DMS153 (cell line): ENCODE measurements at regions not wholly inside any gene's neighbourhood (a gene's known extent, or its start where the extent isn't known, plus 50 kb on each side); places are given as distances from the start of the nearest gene placed in this dataset.
A peak's percentile ranks its signal among the peaks of the same experiment; 100 is the strongest.

Source experiments
- DNase-seq: peaks from one replicate; lab custom pipeline; 2025; lab: John Stamatoyannopoulos, UW

DNA sequence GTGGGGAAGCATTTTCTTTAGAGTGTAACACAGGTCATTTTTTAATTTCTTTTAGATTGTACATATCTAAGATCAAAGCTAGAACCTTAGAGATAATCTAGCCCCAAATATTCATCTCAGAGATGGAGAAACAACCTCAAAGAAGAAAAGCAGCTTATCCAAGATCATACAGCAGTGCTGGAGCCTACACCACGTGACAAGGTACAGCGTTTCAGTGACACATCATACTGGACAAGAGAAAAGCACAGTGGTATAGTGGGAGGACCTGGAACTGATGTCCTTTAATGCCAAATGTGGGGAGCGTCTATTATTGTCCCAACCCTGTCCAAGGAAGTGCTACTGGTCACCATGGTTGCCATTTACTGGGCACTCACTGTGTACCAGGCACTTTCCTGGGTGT, 445.8 kb downstream of the RPS24 start:
- no peak for DNase-seq

DNA sequence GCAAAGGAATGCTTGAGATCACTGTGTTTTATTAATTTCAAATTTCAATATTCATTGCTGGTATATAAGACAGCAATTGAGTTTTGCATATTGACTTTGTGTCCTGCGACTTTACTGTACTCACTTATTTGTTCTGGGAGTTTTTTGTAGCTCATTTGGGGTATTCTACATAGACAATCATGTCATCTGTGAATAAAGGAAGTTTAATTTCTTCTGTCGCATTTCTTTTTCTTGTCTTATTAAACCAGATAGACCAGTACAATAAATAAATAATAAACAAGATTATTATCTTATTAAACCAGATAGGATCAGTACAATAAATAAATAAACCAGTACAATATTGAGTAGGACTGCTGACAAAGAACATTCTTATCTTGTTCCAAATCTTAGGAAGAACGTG, 448.2 kb downstream of the RPS24 start:
- no peak for DNase-seq

DNA sequence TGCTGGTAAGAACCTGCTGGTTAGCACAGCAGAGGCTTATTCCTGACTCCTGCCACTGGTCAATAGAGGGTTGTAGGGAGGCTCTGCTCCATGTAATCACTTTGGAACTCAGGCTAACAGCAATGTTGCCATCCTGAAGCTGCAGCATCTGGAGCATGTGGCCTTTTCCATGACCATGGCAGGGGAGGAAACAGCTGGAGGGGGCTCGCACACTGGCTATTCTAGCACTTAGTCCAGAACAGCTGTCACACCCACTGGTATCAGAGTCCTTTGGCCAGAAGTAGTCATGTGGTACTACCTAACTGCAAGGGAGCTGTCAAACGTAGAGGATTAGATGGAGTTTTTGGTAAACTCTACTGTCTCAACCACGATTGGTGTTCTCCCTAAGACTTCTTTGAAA, 450.0 kb downstream of the RPS24 start:
- DNase-seq: no peak

- DNase-seq: no peak
Measured at GRCh38 chr10:78489034-78489433, 455.4 kb downstream of the RPS24 start.

DNA sequence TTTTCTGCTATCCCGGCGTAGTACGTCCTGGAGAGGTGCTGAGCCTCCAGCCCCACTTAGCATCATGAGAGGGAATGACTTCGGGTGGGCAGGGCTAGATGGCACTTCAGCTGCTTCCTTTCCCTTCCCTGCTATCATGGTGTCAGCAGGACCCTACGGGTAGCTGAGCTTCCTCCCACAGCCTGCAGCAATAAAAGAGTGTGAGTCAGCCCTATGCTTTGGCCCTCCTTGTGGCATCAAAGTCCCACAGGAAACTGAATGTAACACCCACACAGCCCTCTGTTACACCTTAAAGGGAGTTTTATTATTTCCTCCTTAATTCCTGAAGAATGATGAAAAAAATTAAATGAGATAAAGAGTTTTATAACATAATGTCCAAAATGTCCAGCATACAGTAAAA, 458.1 kb downstream of the RPS24 start:
- no peak for DNase-seq

GRCh38 chr10:78492424-78492823, 458.8 kb downstream of the RPS24 start:
- DNase-seq: no peak

GRCh38 chr10:78494179-78494578, 460.5 kb downstream of the RPS24 start:
- no peak for DNase-seq

DNA sequence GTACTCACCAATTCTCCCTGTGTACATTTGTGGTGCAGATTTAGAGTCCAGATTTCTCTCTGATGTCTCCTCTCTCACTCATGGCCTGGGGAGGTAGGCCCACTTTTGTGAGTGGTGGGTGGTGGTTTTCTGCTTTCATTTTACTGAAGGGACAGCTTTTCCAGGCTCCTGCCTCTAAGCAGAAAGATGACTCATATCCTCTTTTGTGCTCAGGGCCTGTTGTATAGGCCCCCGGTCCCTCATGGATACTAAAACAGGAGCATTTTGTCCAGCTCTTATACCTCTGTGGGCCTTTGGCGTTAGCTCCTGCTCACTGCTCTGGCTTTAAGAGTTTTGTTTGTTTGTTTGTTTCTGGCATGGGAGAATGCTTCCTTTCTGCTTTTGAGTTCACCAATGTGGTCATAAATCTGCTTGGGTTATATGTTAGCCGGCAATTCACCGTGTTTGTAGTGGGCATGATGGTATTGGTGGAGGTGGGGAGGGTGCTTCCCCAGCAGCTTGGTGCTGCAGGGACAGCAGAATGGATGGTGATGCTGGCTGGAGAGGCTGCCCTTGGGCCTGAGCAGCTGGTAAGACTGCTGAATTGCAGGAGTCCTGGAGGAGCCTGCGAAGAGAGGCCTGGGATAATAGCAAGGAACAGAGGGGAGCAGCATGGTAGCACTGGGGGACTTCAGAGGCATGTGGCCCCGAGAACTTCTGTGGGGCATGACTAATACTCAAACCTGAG, 468.7 kb downstream of the RPS24 start:
- peak; percentile 45 for DNase-seq

- no peak for DNase-seq
Measured at GRCh38 chr10:78504181-78504580, 470.5 kb downstream of the RPS24 start.

GRCh38 chr10:78505657-78506056, 472.0 kb downstream of the RPS24 start:
- DNase-seq: no peak

DNA sequence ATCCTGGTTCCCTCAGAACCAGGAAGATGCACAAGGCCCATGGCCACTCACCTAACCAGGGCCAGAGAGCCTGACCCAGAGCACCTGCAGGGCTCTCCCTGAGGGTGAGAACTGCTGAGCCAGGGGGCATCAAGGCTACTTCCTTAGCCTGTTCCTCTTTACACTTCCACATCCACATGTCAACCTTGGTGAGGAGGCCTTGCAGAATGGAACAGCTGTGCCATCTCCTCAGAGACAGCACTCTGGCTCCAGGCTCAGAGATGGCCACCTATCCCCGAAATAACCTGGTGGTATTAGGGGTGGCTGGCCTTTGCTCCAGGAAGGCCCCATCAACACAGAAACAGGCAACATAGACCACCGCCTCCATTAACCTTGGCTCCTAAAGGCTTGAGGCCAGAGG, 473.0 kb downstream of the RPS24 start:
- DNase-seq: no peak

DNA sequence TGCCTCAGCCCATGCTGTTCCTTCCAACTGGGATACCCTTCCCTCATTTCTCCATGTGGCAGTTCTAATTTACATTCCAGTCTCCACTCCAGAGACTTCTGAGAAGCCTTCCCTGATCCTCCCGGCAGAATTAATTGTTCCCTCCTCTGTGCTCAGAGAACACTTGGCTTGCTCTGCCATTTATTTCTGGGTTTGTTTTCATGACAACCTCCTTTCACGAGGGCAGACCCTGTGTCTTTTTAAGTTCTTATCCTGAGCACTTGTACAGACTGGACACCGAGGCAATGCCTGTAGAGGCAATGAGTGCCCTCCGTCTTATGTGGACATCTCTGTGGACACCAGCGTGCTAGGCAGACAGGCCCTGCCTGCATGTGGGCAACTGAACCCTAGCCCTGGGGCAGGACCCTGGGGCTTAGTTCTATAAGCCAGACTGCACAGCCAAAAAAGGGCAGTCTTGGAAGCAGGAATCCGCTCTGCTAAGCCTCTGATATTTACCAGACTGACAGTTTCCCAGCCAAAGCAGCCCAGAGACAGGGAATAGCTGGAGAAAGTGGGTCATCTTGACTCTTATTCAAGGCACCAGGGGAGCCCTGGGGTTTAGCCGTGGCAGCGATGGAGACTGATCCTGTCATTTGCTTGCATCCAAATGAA, 474.0 kb downstream of the RPS24 start:
- no peak for DNase-seq

DNA sequence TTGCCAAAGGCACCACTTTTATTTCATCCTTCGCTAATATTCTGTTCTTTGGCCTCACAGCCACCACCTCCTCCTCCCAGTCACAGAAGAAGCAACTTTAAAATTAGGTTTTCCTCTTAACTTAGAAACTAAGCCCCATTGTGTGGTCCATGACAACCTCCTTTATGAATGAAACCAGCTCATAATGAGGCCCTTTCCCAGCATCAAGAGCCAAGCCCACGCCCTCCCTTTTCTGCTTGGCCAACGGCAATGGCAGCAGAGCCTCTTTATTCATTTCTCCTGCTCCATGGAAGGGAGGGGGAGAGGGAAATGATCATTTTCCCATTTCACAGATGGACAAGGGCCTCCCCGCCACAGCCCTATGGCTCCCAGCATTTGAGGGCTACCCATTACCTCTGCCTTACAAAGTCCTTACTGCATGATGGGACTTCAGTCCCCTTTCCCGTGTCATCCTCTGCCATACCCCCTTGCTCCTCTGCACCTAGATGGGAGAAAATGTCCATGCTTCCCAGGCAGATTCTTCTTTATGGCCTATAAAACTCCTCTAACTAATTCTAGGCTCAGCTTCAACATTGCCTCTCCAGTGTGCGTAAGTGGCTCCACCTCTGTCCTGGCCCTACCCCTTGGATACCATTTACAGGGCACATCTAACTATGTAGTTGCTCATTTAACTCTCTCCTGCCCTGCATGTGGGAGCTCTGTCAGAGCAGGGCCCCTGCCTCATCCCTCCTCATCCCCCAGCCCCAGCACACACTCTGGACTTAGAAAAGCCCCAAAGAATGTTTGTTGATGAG, 475.5 kb downstream of the RPS24 start:
- no peak for DNase-seq

GRCh38 chr10:78510566-78511323, 477.1 kb downstream of the RPS24 start:
- DNase-seq: no peak

- no peak for DNase-seq
Measured at GRCh38 chr10:78511324-78512204, 477.9 kb downstream of the RPS24 start.

DNA sequence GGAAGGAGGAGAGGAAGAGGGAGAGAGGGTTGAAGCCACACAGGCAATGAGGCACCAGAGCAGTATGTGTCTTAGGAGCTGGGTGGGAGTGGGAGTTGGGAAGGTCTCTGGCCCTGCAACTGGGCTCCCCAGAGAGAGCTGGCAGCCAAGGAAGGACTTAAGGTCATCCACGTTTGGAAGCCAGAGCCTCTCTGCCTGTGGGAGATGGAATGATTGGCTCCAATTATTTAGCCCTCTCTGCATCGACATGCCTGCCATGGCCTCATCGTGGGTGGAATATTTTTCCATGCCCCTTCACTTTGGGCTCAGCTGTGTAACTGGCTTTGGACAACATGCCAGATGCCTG, 478.5 kb downstream of the RPS24 start:
- DNase-seq: no peak

DNA sequence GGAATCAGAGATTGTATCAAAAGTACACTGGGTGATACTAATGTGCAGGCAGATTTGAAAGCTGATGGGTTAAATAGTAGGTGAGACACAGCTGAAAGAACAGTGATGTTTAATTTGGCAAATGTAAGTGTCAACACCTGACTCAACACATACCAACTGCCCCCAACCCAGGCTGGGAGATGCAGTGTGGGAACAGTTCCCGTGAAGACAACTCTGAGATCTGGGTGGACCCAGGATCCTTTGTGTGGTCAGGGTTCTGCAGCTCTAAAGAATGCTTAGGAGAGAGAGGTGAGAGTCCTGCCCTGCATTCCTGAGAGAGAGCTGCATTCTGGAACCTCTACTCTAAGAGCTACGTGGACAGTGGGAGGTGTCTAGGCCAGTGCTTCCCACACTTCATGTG, 479.7 kb downstream of the RPS24 start:
- no peak for DNase-seq

DNA sequence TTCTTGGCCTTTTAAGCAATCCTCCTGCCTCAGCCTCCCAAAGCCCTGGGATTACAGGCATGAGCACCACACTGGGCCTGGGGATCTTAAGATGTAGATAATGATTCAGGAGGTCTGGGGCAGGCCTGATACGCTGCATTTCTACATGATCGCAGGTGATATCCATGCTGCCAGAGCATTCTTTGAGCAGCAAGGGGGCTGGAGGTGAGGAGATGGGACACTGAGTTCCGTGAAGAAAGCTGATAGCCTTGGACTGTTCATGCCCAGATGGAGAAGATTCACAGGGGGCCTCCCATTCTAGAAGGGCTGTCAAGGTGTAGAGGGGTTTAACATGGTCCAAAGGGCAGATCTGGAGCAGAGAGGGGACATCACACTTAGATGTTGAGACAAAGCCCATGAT, 480.3 kb downstream of the RPS24 start:
- DNase-seq: no peak

DNA sequence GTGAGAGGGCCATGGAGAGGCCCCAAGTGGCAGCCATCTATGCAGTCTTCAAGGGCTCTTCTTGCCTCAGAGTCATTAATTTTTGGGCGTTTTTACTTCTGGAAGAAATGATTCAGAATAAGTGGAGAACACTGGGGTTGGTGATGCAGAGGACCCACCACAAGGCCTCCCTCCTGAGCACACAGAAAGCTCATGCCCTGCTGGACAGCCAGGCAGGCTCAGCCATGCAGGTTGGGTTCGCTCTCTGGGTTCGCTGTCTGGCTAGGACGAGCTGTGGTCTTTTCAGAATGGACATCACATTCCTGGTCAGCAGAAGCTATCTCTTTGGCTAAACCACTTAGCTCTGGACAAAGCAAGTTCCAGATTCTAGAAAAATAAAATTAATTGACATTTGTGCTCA, 480.8 kb downstream of the RPS24 start:
- no peak for DNase-seq

DNA sequence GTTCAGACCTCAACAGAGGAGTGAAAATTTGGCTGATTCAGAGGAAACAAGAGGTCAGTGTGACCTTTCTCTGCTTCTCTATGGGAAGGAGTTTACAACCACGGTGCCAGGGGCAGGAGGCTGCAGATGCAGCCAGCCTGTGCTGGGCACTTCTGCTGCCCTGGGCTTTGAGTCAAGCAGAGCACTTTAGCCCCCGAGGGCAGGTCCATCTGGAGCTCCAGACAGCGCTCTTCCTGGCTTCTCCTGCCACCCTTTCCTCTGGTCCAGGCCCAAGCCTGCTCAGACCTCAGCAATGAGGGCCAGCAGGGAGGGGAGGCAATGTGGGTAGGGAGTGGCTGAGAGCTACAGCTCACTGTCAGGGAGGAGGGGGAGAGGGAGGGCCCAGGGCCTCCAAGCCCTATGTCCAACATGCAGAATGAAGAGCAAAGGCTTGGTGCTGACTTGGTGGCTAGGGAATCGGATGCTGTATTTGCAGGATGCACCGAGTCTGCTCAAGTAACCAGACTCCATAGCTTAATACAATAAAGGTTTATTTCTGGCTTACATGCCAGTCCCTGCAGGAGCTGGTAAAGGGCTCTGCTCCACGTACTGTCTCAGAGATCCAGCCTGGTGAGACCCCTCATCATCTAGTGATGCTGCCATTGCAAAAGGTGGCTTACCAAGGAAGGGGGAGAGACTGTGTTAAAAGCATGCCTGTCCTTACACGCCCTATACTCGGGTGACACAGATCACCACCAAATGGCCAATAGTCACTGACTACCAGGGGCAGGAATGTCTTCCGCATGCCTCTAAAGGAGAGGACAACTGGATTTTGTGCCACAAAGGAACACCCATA, 481.6 kb downstream of the RPS24 start:
- DNase-seq: no peak

DNA sequence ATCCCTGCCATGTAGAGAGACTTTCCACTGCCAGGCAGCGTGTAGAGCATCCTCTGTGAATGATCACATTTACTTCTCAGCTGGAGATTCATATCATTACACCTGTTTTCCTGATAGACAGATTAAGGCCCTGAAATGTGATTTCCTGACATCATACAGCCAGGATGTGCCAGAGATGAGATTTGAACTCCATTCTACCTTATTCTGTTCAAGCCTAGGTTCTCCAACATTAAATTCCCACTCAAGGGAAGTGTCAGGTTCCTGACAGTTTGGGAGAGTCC, 482.1 kb downstream of the RPS24 start:
- no peak for DNase-seq
